Astrocyte (in vitro differentiated cells and primary cell): ENCODE measurements at regions not wholly inside any gene's neighbourhood (a gene's known extent, or its start where the extent isn't known, plus 50 kb on each side); places are given as distances from the start of the nearest gene placed in this dataset.

ENCODE experiments used
- CTCF ChIP-seq: IDR thresholded peaks from 2 replicates; pipeline ENCODE4 v1.5.1; 2011; ENCODE audit warnings: low read depth, mild to moderate bottlenecking, inconsistent platforms, low read length, moderate library complexity; ENCODE audit not compliant: insufficient read depth
- EZH2 ChIP-seq: IDR thresholded peaks from 2 replicates; pipeline ENCODE4 v1.6.1; 2012; ENCODE audit warnings: mild to moderate bottlenecking, low read length, inconsistent platforms; ENCODE audit not compliant: insufficient read depth

GRCh38 chr1:125080077-125080476, 3895.3 kb downstream of the SRGAP2C start:
- TF ChIP-seq CTCF, result no peak
- TF ChIP-seq EZH2, result no peak
